NCI-H226 (cell line): ENCODE measurements at regions not wholly inside any gene's neighbourhood (a gene's known extent, or its start where the extent isn't known, plus 50 kb on each side); places are given as distances from the start of the nearest gene placed in this dataset.

Source experiments
- DNase-seq: peaks from one replicate; pipeline ENCODE4 v3.0.0-alpha.2; 2015

DNA sequence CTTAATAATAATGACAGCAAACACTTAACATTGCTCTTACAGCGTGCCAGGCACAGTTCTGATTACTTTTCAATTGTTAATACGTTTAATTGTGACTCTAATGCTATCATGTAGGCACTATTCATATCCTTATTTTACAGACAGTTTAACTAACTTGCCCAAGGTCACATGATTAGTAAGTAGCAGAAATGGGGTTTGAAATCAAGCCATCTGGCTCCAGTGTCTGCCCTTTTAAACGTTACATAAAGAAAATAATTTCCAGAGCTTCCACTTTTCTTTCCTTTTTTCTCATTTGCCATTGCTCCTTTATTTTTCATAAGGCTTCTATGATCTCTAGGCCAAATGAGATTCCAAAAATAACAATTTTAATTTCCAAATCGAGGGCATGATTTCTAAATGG is 50.6 kb upstream of the IKZF2 start:
- no peak for DNase-seq

DNA sequence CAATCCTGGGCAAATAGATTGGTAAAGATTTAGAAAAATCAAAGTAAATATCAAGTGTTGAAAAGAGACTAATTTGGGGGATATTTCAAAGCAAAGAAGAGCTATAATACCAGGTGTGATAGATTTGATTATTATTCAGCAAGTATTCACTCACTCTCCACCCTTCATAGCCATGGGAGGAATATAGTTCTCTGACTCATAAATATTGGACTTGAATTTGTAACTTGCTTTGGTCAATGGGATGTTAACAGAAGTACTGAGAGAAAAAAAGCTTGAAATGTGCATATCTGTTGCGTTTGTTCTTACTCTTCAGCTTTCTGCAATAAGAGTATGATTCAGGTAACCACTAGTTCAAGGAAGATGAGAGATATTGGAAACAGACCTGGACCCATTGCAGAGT is 54.5 kb upstream of the IKZF2 start:
- no peak for DNase-seq

- no peak for DNase-seq
Observed at GRCh38 chr2:213213186-213213585, 61.8 kb upstream of the IKZF2 start.

DNA sequence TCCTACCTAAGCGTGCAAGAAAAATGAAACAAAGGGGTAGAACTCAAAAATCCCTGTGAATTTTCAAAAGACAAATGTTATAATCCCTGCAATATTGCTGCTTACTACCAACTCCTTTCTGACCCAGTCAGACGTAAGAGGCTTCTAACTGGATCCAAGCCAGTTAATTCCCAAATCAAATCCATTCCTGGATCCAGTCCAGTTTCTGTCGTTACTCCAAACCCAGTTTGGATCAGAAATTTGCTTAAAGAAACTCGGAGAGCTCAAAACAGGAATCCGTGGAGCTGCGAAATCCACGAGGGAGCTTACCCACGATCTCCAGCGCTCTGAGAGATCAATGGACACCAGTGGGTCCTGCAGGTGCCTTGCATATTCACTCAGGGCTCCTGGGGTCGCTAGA is 62.8 kb upstream of the IKZF2 start:
- DNase-seq, result no peak

GRCh38 chr2:213216461-213216860 is 65.0 kb upstream of the IKZF2 start:
- DNase-seq, result no peak

GRCh38 chr2:213219816-213220215 is 64.4 kb upstream of the SPAG16 start:
- no peak for DNase-seq

GRCh38 chr2:213220967-213221603 is 63.2 kb upstream of the SPAG16 start:
- DNase-seq, result no peak

DNA sequence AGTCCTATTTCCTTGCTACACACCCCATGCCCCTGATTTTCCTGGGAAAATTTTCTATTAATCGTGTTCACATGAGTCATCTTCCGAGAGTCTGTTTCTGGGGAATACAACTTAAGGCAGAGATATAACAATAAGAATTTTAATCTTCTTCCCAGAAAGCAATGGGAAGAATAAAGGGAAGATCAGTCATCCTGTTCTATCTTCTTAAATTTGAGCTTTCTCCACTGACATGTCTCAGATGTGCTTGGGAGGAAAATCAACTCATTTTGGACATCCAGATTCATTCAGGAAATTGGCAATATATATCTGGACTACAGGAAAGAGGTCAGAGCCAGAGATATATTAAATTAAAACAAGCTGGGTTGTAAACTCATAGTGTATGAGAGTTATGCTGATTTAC is 62.3 kb upstream of the SPAG16 start:
- no peak for DNase-seq

GRCh38 chr2:213224366-213224765 is 59.9 kb upstream of the SPAG16 start:
- DNase-seq, result peak; percentile 7

- no peak for DNase-seq
Observed at GRCh38 chr2:213225866-213226265, 58.4 kb upstream of the SPAG16 start.

- no peak for DNase-seq
Observed at GRCh38 chr2:213227458-213227857, 56.8 kb upstream of the SPAG16 start.

DNA sequence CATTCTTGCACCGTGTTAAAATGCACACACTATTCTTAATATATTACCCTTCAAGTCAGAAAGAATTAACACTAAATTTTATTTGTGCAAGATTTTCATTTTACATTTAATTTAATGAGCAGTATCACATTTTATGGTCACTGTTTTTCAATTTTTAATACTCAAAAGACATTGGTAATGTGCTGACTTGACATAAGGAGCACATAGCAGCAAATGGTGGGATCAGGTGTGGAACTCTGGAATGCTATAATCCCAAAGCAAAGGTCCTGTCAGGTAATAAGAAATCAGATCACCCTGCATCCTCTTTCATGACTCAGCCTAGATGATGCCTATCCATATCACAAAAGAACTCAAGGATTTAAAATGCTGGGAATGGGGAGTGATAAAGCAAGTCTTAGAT is 55.6 kb upstream of the SPAG16 start:
- DNase-seq, result no peak

GRCh38 chr2:213229814-213230213 is 54.5 kb upstream of the SPAG16 start:
- no peak for DNase-seq

DNA sequence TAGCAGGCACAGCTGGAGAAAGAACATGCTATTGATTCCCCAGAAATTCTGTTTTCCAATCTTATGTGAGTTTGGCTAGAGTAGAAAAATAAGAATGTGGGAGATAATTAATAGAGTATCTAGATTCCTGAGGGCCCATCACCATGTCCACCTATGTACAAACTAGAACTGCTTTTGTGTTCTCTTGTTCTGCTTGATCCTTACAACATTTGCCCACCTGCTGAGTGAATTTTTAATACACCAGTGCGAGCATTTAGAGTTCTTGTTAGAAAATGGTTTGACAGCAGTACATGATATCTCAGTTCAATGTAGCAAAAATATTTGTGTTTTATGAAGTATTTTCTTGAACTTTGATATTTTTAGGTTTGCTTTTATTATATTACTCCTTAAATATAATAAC is 52.3 kb upstream of the SPAG16 start:
- DNase-seq, result no peak

- DNase-seq, result no peak
Observed at GRCh38 chr2:213232649-213233437, 51.4 kb upstream of the SPAG16 start.

DNA sequence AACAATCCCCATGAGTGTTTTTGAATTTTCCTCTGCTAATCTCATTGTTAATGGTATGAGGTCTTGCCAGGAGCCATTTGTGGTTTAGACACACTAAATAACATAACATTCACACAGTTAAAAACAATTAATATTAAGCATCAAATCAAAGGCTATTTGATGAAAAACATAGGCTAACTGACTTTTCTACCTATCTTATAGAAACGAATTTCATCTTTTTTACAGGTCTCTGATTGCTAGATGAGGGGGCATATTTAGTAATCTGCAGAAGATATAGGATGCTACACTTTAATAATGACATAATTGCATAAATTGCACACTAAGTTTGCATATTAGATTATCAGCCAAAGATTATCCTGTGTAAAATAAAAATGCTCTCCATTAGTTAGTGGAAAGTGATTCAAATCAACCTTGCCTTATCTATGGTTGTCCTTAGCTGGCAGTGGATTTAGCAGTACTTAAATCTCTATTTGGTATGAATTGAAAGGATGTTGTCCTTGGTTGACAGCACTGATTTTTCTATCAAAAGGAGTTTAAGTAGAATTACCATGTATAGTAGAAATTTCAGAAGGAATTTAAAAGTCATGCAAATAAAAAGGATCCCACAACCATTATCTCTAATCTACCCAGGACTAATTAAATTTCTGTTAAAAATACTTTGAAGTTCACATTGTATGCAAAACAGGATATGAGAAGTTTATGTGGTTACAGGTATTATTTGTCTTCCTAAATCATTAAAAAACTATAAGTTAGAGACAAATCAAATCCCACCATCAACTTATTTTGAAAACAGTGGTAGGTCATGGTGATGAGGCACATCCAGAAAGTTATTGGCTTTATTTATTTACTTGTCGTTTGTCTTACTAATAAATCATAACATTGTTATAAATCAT is 50.6 kb upstream of the SPAG16 start:
- no peak for DNase-seq
